Ovary (tissue), 3 donors: ENCODE measurements at regions not wholly inside any gene's neighbourhood (a gene's known extent, or its start where the extent isn't known, plus 50 kb on each side); places are given as distances from the start of the nearest gene placed in this dataset.

Source experiments
- EP300 ChIP-seq: sonication (generic); formaldehyde crosslinking; IDR thresholded peaks from one replicate; pipeline ENCODE4 v1.6.1; 2017; ENCODE audit warnings: antibody characterized with exemption
- POLR2A ChIP-seq: fragments of 450-650 bp; IDR thresholded peaks from one replicate; pipeline ENCODE4 v1.6.1; 2017; ENCODE audit warnings: antibody characterized with exemption, mild to moderate bottlenecking, moderate library complexity
- TF ChIP-seq, protein P1 (sequence below), 3 donors: fragments of 450-650 bp in 2 of 3; fragments of 200-600 bp in 1 of 3; IDR thresholded peaks; one replicate each; pipeline versions ENCODE4 v1.5.1 to v1.8.0; 2016 to 2022; ENCODE audit warnings: antibody characterized with exemption in 3 of 3, mild to moderate bottlenecking in 1 of 3
- donor health status: DM: no; HTN: no; CAD: no.

DNA sequence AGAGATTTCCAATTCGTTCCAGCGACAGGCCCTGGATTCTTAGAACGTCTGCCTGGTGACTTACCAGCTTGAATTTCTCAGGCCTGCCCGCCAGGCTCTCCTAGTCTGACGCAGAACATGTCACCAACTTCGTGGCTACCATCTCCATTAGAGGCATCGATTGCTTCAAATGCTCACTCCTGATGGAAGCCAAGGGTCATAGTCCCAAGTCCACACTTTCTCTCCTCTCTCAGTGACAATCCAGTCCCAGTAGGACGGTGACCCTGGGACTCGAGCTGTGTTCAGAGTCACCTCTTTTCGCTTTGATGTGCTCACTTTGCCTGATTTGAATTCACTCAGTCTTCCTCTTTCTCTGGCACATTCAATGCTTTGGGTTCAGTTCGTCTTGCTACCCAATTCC is 94.8 kb downstream of the GADD45G start:
- TF ChIP-seq, protein P1, sequence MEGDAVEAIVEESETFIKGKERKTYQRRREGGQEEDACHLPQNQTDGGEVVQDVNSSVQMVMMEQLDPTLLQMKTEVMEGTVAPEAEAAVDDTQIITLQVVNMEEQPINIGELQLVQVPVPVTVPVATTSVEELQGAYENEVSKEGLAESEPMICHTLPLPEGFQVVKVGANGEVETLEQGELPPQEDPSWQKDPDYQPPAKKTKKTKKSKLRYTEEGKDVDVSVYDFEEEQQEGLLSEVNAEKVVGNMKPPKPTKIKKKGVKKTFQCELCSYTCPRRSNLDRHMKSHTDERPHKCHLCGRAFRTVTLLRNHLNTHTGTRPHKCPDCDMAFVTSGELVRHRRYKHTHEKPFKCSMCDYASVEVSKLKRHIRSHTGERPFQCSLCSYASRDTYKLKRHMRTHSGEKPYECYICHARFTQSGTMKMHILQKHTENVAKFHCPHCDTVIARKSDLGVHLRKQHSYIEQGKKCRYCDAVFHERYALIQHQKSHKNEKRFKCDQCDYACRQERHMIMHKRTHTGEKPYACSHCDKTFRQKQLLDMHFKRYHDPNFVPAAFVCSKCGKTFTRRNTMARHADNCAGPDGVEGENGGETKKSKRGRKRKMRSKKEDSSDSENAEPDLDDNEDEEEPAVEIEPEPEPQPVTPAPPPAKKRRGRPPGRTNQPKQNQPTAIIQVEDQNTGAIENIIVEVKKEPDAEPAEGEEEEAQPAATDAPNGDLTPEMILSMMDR (IDR thresholded peaks at IDR 0.05) = no peak
- TF ChIP-seq POLR2A (no peak), EP300 (no peak)
